Activated T-cell treated with anti-CD3 and anti-CD28 coated beads for 24 hours (primary cell): ENCODE measurements at regions not wholly inside any gene's neighbourhood (a gene's known extent, or its start where the extent isn't known, plus 50 kb on each side); places are given as distances from the start of the nearest gene placed in this dataset.

ENCODE experiments used
- DNase-seq: peaks from one replicate; pipeline ENCODE4 v3.0.0-alpha.2; 2020; ENCODE audit warnings: low read depth

- DNase-seq: no peak
Measured at GRCh38 chr2:176681584-176682115, 412.4 kb downstream of the MTX2 start.

GRCh38 chr2:176682278-176682677 lies 413.0 kb downstream of the MTX2 start:
- no peak for DNase-seq

- no peak for DNase-seq
Measured at GRCh38 chr2:176683618-176684111, 414.4 kb downstream of the MTX2 start.

GRCh38 chr2:176685908-176686307 lies 416.7 kb downstream of the MTX2 start:
- DNase-seq: no peak

GRCh38 chr2:176686328-176686727 lies 417.1 kb downstream of the MTX2 start:
- DNase-seq: no peak

GRCh38 chr2:176687342-176687741 lies 418.1 kb downstream of the MTX2 start:
- DNase-seq: no peak

GRCh38 chr2:176687944-176688343 lies 418.7 kb downstream of the MTX2 start:
- DNase-seq: no peak

- DNase-seq: no peak
Measured at GRCh38 chr2:176689711-176690110, 420.5 kb downstream of the MTX2 start.

- DNase-seq: no peak
Measured at GRCh38 chr2:176691471-176691870, 422.2 kb downstream of the MTX2 start.

GRCh38 chr2:176692533-176692932 lies 423.3 kb downstream of the MTX2 start:
- DNase-seq: no peak

- DNase-seq: no peak
Measured at GRCh38 chr2:176699098-176699497, 429.9 kb downstream of the MTX2 start.

GRCh38 chr2:176699644-176700043 lies 430.4 kb downstream of the MTX2 start:
- no peak for DNase-seq

GRCh38 chr2:176702131-176702530 lies 432.9 kb downstream of the MTX2 start:
- DNase-seq: no peak

GRCh38 chr2:176704282-176704858 lies 435.1 kb downstream of the MTX2 start:
- no peak for DNase-seq

GRCh38 chr2:176709149-176709951 lies 440.1 kb downstream of the MTX2 start:
- no peak for DNase-seq

GRCh38 chr2:176709991-176710390 lies 440.7 kb downstream of the MTX2 start:
- no peak for DNase-seq

GRCh38 chr2:176710657-176711186 lies 441.5 kb downstream of the MTX2 start:
- DNase-seq: no peak

GRCh38 chr2:176725873-176726645 lies 456.8 kb downstream of the MTX2 start:
- no peak for DNase-seq

- no peak for DNase-seq
Measured at GRCh38 chr2:176727696-176728095, 458.5 kb downstream of the MTX2 start.

- DNase-seq: no peak
Measured at GRCh38 chr2:176729706-176730569, 460.7 kb downstream of the MTX2 start.

GRCh38 chr2:176732780-176733179 lies 463.5 kb downstream of the MTX2 start:
- DNase-seq: no peak
